Trophoblast cell (in vitro differentiated cells and primary cell): ENCODE measurements at regions not wholly inside any gene's neighbourhood (a gene's known extent, or its start where the extent isn't known, plus 50 kb on each side); places are given as distances from the start of the nearest gene placed in this dataset.

Experiments used
- DNase-seq, 2 donors: peaks; one replicate each; pipeline ENCODE4 v3.0.0-alpha.2; 2016
- H2AFZ ChIP-seq: 2 replicates; pipeline ENCODE4 v1.6.1; 2013; ENCODE audit warnings: low read length, moderate library complexity, mild to moderate bottlenecking; ENCODE audit not compliant: insufficient read depth, poor library complexity
- H2AK5ac ChIP-seq: 2 replicates; pipeline ENCODE4 v1.6.1; 2013; ENCODE audit warnings: mild to moderate bottlenecking, low read length
- H2BK120ac ChIP-seq: 2 replicates; pipeline ENCODE4 v1.6.1; 2013; ENCODE audit warnings: low read length, mild to moderate bottlenecking, moderate library complexity; ENCODE audit not compliant: insufficient read depth, poor library complexity
- H2BK12ac ChIP-seq: 2 replicates; pipeline ENCODE4 v1.6.1; 2013; ENCODE audit warnings: mild to moderate bottlenecking, low read length, moderate library complexity
- H2BK5ac ChIP-seq: 2 replicates; pipeline ENCODE4 v1.6.1; 2013; ENCODE audit warnings: low read length, low read depth, moderate library complexity, mild to moderate bottlenecking; ENCODE audit not compliant: poor library complexity
- H3K14ac ChIP-seq: 2 replicates; pipeline ENCODE4 v1.6.1; 2013; ENCODE audit warnings: mild to moderate bottlenecking, low read length
- H3K18ac ChIP-seq: 2 replicates; pipeline ENCODE4 v1.6.1; 2013; ENCODE audit warnings: mild to moderate bottlenecking, low read length
- H3K23ac ChIP-seq: 2 replicates; pipeline ENCODE4 v1.6.1; 2013; ENCODE audit warnings: low read length
- H3K27ac ChIP-seq: 2 replicates; pipeline ENCODE4 v1.5.1; 2013; ENCODE audit warnings: low read depth, mild to moderate bottlenecking, inconsistent platforms, low read length, moderate library complexity
- H3K27me3 ChIP-seq: 2 replicates; pipeline ENCODE4 v1.6.1; 2013; ENCODE audit warnings: inconsistent platforms, mild to moderate bottlenecking, low read length, moderate library complexity; ENCODE audit not compliant: insufficient read depth
- H3K36me3 ChIP-seq, 2 experiments: 1 replicate in 1 of 2; 2 replicates in 1 of 2; pipeline ENCODE4 v1.6.1; 2013; ENCODE audit warnings: low read length in 2 of 2, mild to moderate bottlenecking in 2 of 2, moderate library complexity in 1 of 2; ENCODE audit not compliant: insufficient read depth in 2 of 2, control insufficient read depth in 1 of 2
- H3K4ac ChIP-seq: 2 replicates; pipeline ENCODE4 v1.6.1; 2013; ENCODE audit warnings: low read depth, mild to moderate bottlenecking, low read length, moderate library complexity
- H3K4me1 ChIP-seq, 2 experiments: 1 replicate in 1 of 2; 2 replicates in 1 of 2; pipeline ENCODE4 v1.6.1; 2013; ENCODE audit warnings: low read length in 2 of 2, mild to moderate bottlenecking in 2 of 2, moderate library complexity in 1 of 2; ENCODE audit not compliant: insufficient read depth in 2 of 2, control insufficient read depth in 1 of 2
- H3K4me2 ChIP-seq: 2 replicates; pipeline ENCODE4 v1.6.1; 2013; ENCODE audit warnings: inconsistent platforms, mild to moderate bottlenecking, low read length, moderate library complexity
- H3K4me3 ChIP-seq: 2 replicates; pipeline ENCODE4 v1.5.1; 2013; ENCODE audit warnings: mild to moderate bottlenecking, low read depth, low read length, inconsistent platforms
- H3K79me1 ChIP-seq: one replicate; pipeline ENCODE4 v1.6.1; 2013; ENCODE audit warnings: low read length
- H3K79me2 ChIP-seq: 2 replicates; pipeline ENCODE4 v1.6.1; 2013; ENCODE audit warnings: low read length, mild to moderate bottlenecking; ENCODE audit not compliant: control insufficient read depth, insufficient read depth, poor library complexity
- H3K9ac ChIP-seq: 2 replicates; pipeline ENCODE4 v1.6.1; 2013; ENCODE audit warnings: mild to moderate bottlenecking, low read length
- H3K9me3 ChIP-seq: 2 replicates; pipeline ENCODE4 v1.6.1; 2013; ENCODE audit warnings: low read depth, mild to moderate bottlenecking, control low read depth, inconsistent platforms, low read length; ENCODE audit not compliant: insufficient read depth
- H4K12ac ChIP-seq: 2 replicates; pipeline ENCODE4 v1.6.1; 2013; ENCODE audit warnings: low read depth, mild to moderate bottlenecking, low read length, moderate library complexity
- H4K8ac ChIP-seq: 2 replicates; pipeline ENCODE4 v1.6.1; 2013; ENCODE audit warnings: low read depth, mild to moderate bottlenecking, low read length, moderate library complexity
- H4K91ac ChIP-seq: one replicate; pipeline ENCODE4 v1.6.1; 2013; ENCODE audit warnings: low read depth, mild to moderate bottlenecking, low read length, moderate library complexity
- WGBS: extraction: QIAGEN DNeasy Blood & Tissue Kit; methylation state at CpG from one replicate; pipeline ENCODE4 v1.1.7; 2013; ENCODE audit warnings: missing lambda C conversion rate; ENCODE audit not compliant: insufficient read length, insufficient coverage; ENCODE audit errors: extremely low coverage; 5-methylcytosine and 5-hydroxymethylcytosine counted together

- Histone ChIP-seq H2AK5ac (no peak overlapping the region), H3K79me2 (no peaks in the 10 kb centered on the region), H2BK120ac (no peak overlapping the region), H3K79me1 (no peaks in the 10 kb centered on the region), H4K12ac (no peak overlapping the region), H2BK12ac (no peak overlapping the region), H3K23ac (no peak overlapping the region), H3K9me3 (no peaks in the 10 kb centered on the region), H3K4me2 (no peak overlapping the region), H3K36me3 (no peaks in the 10 kb centered on the region), H4K8ac (no peak overlapping the region), H3K9ac (no peak overlapping the region), H4K91ac (no peak overlapping the region), H3K4me3 (no peak overlapping the region), H3K18ac (no peak overlapping the region), H3K27me3 (no peaks in the 10 kb centered on the region), H3K27ac (no peak overlapping the region), H2BK5ac (no peak overlapping the region), H3K14ac (no peak overlapping the region), H3K4ac (no peak overlapping the region), H3K4me1 (no peaks in the 10 kb centered on the region), H2AFZ (no peak overlapping the region)
- DNase-seq = peak; percentile 51 to 74
These were observed 662.2 kb downstream of the CDH8 start for GRCh38 chr16:61374071-61374470.

- Histone ChIP-seq H3K27ac (no peak overlapping the region), H3K4me3 (no peak overlapping the region), H3K9me3 (no peaks in the 10 kb centered on the region), H3K27me3 (no peaks in the 10 kb centered on the region), H2BK120ac (no peak overlapping the region), H4K8ac (no peak overlapping the region), H3K79me2 (no peaks in the 10 kb centered on the region), H3K9ac (no peak overlapping the region), H2BK5ac (no peak overlapping the region), H3K79me1 (no peaks in the 10 kb centered on the region), H3K14ac (no peak overlapping the region), H3K4me2 (no peak overlapping the region), H4K91ac (no peak overlapping the region), H3K4me1 (no peaks in the 10 kb centered on the region), H3K18ac (no peak overlapping the region), H2AFZ (no peak overlapping the region), H3K36me3 (no peaks in the 10 kb centered on the region), H3K23ac (no peak overlapping the region), H4K12ac (no peak overlapping the region), H3K4ac (no peak overlapping the region), H2BK12ac (no peak overlapping the region), H2AK5ac (no peak overlapping the region)
- no peak for DNase-seq
These were observed 664.4 kb downstream of the CDH8 start for GRCh38 chr16:61371881-61372280.

GRCh38 chr16:61371388-61371787, 664.9 kb downstream of the CDH8 start:
- H2BK120ac ChIP-seq = no peak overlapping the region
- no peak for DNase-seq
- H4K8ac ChIP-seq = no peak overlapping the region
- no peak overlapping the region for H3K4ac ChIP-seq
- no peak overlapping the region for H3K18ac ChIP-seq
- no peak overlapping the region for H3K27ac ChIP-seq
- no peak overlapping the region for H3K23ac ChIP-seq
- no peak overlapping the region for H2BK12ac ChIP-seq
- no peaks in the 10 kb centered on the region for H3K9me3 ChIP-seq
- no peak overlapping the region for H2AK5ac ChIP-seq
- H3K79me2 ChIP-seq = no peaks in the 10 kb centered on the region
- H3K9ac ChIP-seq = no peak overlapping the region
- no peak overlapping the region for H2AFZ ChIP-seq
- no peak overlapping the region for H3K4me2 ChIP-seq
- no CpG with 5 or more reads among the region's 2 CpGs for WGBS
- no peaks in the 10 kb centered on the region for H3K27me3 ChIP-seq
- H3K4me1 ChIP-seq = no peaks in the 10 kb centered on the region
- no peak overlapping the region for H4K12ac ChIP-seq
- H2BK5ac ChIP-seq = no peak overlapping the region
- H3K4me3 ChIP-seq = no peak overlapping the region
- no peak overlapping the region for H4K91ac ChIP-seq
- H3K36me3 ChIP-seq = no peaks in the 10 kb centered on the region
- no peaks in the 10 kb centered on the region for H3K79me1 ChIP-seq
- no peak overlapping the region for H3K14ac ChIP-seq

GRCh38 chr16:61370564-61370963, 665.7 kb downstream of the CDH8 start:
- Histone ChIP-seq H3K79me1 (no peaks in the 10 kb centered on the region), H3K27me3 (no peaks in the 10 kb centered on the region), H4K8ac (no peak overlapping the region), H3K4me3 (no peak overlapping the region), H3K4ac (no peak overlapping the region), H4K12ac (no peak overlapping the region), H2BK12ac (no peak overlapping the region), H3K4me1 (no peaks in the 10 kb centered on the region), H3K27ac (no peak overlapping the region), H2AK5ac (no peak overlapping the region), H2BK120ac (no peak overlapping the region), H3K14ac (no peak overlapping the region), H3K36me3 (no peaks in the 10 kb centered on the region), H3K9me3 (no peaks in the 10 kb centered on the region), H4K91ac (no peak overlapping the region), H3K4me2 (no peak overlapping the region), H2AFZ (no peak overlapping the region), H2BK5ac (no peak overlapping the region), H3K18ac (no peak overlapping the region), H3K9ac (no peak overlapping the region), H3K79me2 (no peaks in the 10 kb centered on the region), H3K23ac (no peak overlapping the region)
- no peak for DNase-seq
- no CpG with 5 or more reads among the region's 2 CpGs for WGBS

GRCh38 chr16:61366006-61366405, 670.2 kb downstream of the CDH8 start:
- Histone ChIP-seq H2AFZ (no peak overlapping the region), H3K4ac (no peak overlapping the region), H3K27me3 (no peaks in the 10 kb centered on the region), H3K4me3 (no peak overlapping the region), H2AK5ac (no peak overlapping the region), H3K9ac (no peak overlapping the region), H4K91ac (no peak overlapping the region), H3K4me2 (no peak overlapping the region), H3K79me2 (no peaks in the 10 kb centered on the region), H3K4me1 (no peaks in the 10 kb centered on the region), H3K23ac (no peak overlapping the region), H3K27ac (no peak overlapping the region), H4K8ac (no peak overlapping the region), H3K36me3 (no peaks in the 10 kb centered on the region), H2BK120ac (no peak overlapping the region), H3K14ac (no peak overlapping the region), H3K79me1 (no peaks in the 10 kb centered on the region), H4K12ac (no peak overlapping the region), H2BK5ac (no peak overlapping the region), H3K18ac (no peak overlapping the region), H3K9me3 (no peaks in the 10 kb centered on the region), H2BK12ac (no peak overlapping the region)
- DNase-seq = no peak
- WGBS = no CpG with 5 or more reads among the region's 2 CpGs
